CD14-positive monocyte (primary cell): ENCODE measurements at regions not wholly inside any gene's neighbourhood (a gene's known extent, or its start where the extent isn't known, plus 50 kb on each side); places are given as distances from the start of the nearest gene placed in this dataset.

Source experiments
- DNase-seq, 3 donors: peaks; one replicate each; pipeline ENCODE4 v3.0.0-alpha.2; 2011 to 2022
- H2AFZ ChIP-seq: 2 replicates; pipeline ENCODE4 v1.6.0; 2012; ENCODE audit warnings: mild to moderate bottlenecking, low read depth, low read length, inconsistent platforms; ENCODE audit not compliant: insufficient read depth, poor library complexity, severe bottlenecking
- H3K27ac ChIP-seq, 2 donors: 1 replicate in 1 of 2; 2 replicates in 1 of 2; pipeline ENCODE4 v1.5.1; 2012 to 2013; ENCODE audit warnings: low read length in 2 of 2, control low read depth in 1 of 2, inconsistent platforms in 1 of 2, low read depth in 1 of 2, mild to moderate bottlenecking in 1 of 2
- H3K27me3 ChIP-seq, 2 donors: one replicate each; pipeline versions ENCODE4 v1.6.0 to v1.6.1; 2011 to 2013; ENCODE audit warnings: low read length in 2 of 2; ENCODE audit not compliant: control insufficient read depth in 2 of 2, insufficient read depth in 2 of 2
- H3K36me3 ChIP-seq, 2 donors: replicated peaks in 1 of 2; 1 replicate in 1 of 2; 2 replicates in 1 of 2; pipeline versions ENCODE4 v1.5.1 to v1.6.1; 2012 to 2013; ENCODE audit warnings: low read length in 2 of 2, control low read depth in 1 of 2, inconsistent platforms in 1 of 2, mild to moderate bottlenecking in 1 of 2; ENCODE audit not compliant: insufficient read depth in 2 of 2, control insufficient read depth in 1 of 2
- H3K4me1 ChIP-seq, 2 donors: 1 replicate in 1 of 2; 2 replicates in 1 of 2; pipeline versions ENCODE4 v1.5.1 to v1.6.1; 2012 to 2013; ENCODE audit warnings: low read length in 2 of 2, control low read depth in 1 of 2, inconsistent platforms in 1 of 2, mild to moderate bottlenecking in 1 of 2, moderate library complexity in 1 of 2; ENCODE audit not compliant: insufficient read depth in 2 of 2, control insufficient read depth in 1 of 2
- H3K4me2 ChIP-seq: replicated peaks from 2 replicates; pipeline ENCODE3; 2012; ENCODE audit warnings: low read length, moderate library complexity, mild to moderate bottlenecking; ENCODE audit not compliant: poor library complexity, severe bottlenecking; ENCODE audit errors: extremely low read depth
- H3K4me3 ChIP-seq, 3 experiments: fragments of 200-600 bp in 1 of 3; sonication (generic) in 1 of 3; replicated peaks in 1 of 3; 1 replicate in 2 of 3; 2 replicates in 1 of 3; pipeline ENCODE4 v1.5.1; 2011 to 2013; ENCODE audit warnings: low read length in 3 of 3, mild to moderate bottlenecking in 3 of 3, control low read depth in 2 of 3, low read depth in 2 of 3, inconsistent platforms in 1 of 3, moderate library complexity in 1 of 3
- H3K79me2 ChIP-seq: 2 replicates; pipeline ENCODE4 v1.6.0; 2012; ENCODE audit warnings: mild to moderate bottlenecking, control low read depth, inconsistent platforms, low read length, moderate library complexity; ENCODE audit not compliant: insufficient read depth
- H3K9ac ChIP-seq: 2 replicates; pipeline ENCODE4 v1.6.0; 2017; ENCODE audit warnings: low read length, mild to moderate bottlenecking; ENCODE audit not compliant: insufficient read depth, poor library complexity, severe bottlenecking
- H3K9me3 ChIP-seq, 2 donors: replicated peaks in 1 of 2; 1 replicate in 1 of 2; 2 replicates in 1 of 2; pipeline versions ENCODE4 v1.5.1 to v1.6.1; 2012 to 2013; ENCODE audit warnings: low read length in 2 of 2, control low read depth in 1 of 2; ENCODE audit not compliant: control insufficient read depth in 1 of 2, insufficient read depth in 1 of 2
- H4K20me1 ChIP-seq: 2 replicates; pipeline ENCODE4 v1.6.0; 2012; ENCODE audit warnings: mild to moderate bottlenecking, low read length, control low read depth, moderate library complexity; ENCODE audit not compliant: insufficient read depth
- H3K27ac Mint-ChIP-seq, 7 donors: one replicate each; pipeline ENCODE4 v1.8.0; 2020; ENCODE audit warnings: mild to moderate bottlenecking in 7 of 7, mixed read lengths in 7 of 7, moderate library complexity in 6 of 7, inconsistent platforms in 2 of 7
- H3K27me3 Mint-ChIP-seq, 3 donors: one replicate each; pipeline ENCODE4 v1.8.0; 2021 to 2022; ENCODE audit warnings: low read depth in 3 of 3, mild to moderate bottlenecking in 3 of 3, mixed read lengths in 3 of 3, moderate library complexity in 3 of 3, inconsistent platforms in 1 of 3
- H3K36me3 Mint-ChIP-seq, 2 donors: one replicate each; pipeline ENCODE4 v1.8.0; 2020; ENCODE audit warnings: mixed read lengths in 2 of 2, inconsistent platforms in 1 of 2, mild to moderate bottlenecking in 1 of 2
- H3K4me1 Mint-ChIP-seq: one replicate; pipeline ENCODE4 v1.8.0; 2020; ENCODE audit warnings: mild to moderate bottlenecking, mixed read lengths
- H3K4me3 Mint-ChIP-seq, 2 donors: one replicate each; pipeline ENCODE4 v1.8.0; 2020; ENCODE audit warnings: mild to moderate bottlenecking in 2 of 2, mixed read lengths in 2 of 2, moderate library complexity in 1 of 2
- H3K9me3 Mint-ChIP-seq, 7 donors: one replicate each; pipeline ENCODE4 v1.8.0; 2020 to 2022; ENCODE audit warnings: mixed read lengths in 7 of 7, mild to moderate bottlenecking in 6 of 7, moderate library complexity in 6 of 7, inconsistent platforms in 2 of 7
- CTCF ChIP-seq: fragments of 200-600 bp; IDR thresholded peaks from one replicate; pipeline ENCODE4 v1.8.0; 2022; ENCODE audit warnings: antibody characterized with exemption, mild to moderate bottlenecking
- WGBS: methylation state at CpG from one replicate; pipeline ENCODE4 v1.1.5; 2013; ENCODE audit warnings: missing lambda C conversion rate; ENCODE audit not compliant: insufficient coverage; 5-methylcytosine and 5-hydroxymethylcytosine counted together
- intact Hi-C, 2 donors: fragments of 100-400 bp; cut with micrococcal nuclease; formaldehyde crosslinking; loops; one replicate each; pipeline versions ENCODE4 v1.15.0 to v1.15.1; 2023

- Mint-ChIP-seq H3K36me3 (no peaks in the 10 kb centered on the region), H3K4me3 (no peak overlapping the region), H3K27me3 (peaks cover 0 to 2% (median 1%) of the 10 kb centered on the region in 3 donors), H3K27ac (no peak overlapping the region), H3K9me3 (peaks cover 2 to 26% (median 16%) of the 10 kb centered on the region in 7 donors), H3K4me1 (peaks cover 9% of the 10 kb centered on the region)
- H3K4me1 ChIP-seq, result no peaks in the 10 kb centered on the region
- no peak overlapping the region for H3K4me3 ChIP-seq
- intact Hi-C loops, result no loop called here
- no peak for TF ChIP-seq CTCF
- H3K9ac ChIP-seq, result no peak overlapping the region
- DNase-seq, result no peak
- no peak overlapping the region for H3K4me2 ChIP-seq
- H2AFZ ChIP-seq, result no peak overlapping the region
- H3K27ac ChIP-seq, result no peak overlapping the region
- H4K20me1 ChIP-seq, result no peaks in the 10 kb centered on the region
- H3K36me3 ChIP-seq, result no peaks in the 10 kb centered on the region
- no peaks in the 10 kb centered on the region for H3K27me3 ChIP-seq
- 89% methylated on average over 13 of the region's 16 CpGs for WGBS
- H3K79me2 ChIP-seq, result no peaks in the 10 kb centered on the region
- peaks cover 0 to 8% of the 10 kb centered on the region in 2 donors for H3K9me3 ChIP-seq
Measured at GRCh38 chr7:69438584-69439412, 159.5 kb upstream of the AUTS2 start.

- Histone ChIP-seq H3K4me1 (no peaks in the 10 kb centered on the region), H2AFZ (no peak overlapping the region), H3K4me2 (no peak overlapping the region), H3K79me2 (no peaks in the 10 kb centered on the region), H3K4me3 (no peak overlapping the region), H3K9me3 (peaks cover 0 to 8% of the 10 kb centered on the region in 2 donors), H3K36me3 (no peaks in the 10 kb centered on the region), H3K9ac (no peak overlapping the region), H3K27me3 (no peaks in the 10 kb centered on the region), H3K27ac (no peak overlapping the region), H4K20me1 (no peaks in the 10 kb centered on the region)
- Mint-ChIP-seq H3K27ac (no peak overlapping the region), H3K9me3 (peaks cover 5 to 32% (median 16%) of the 10 kb centered on the region in 7 donors), H3K36me3 (no peaks in the 10 kb centered on the region), H3K4me3 (no peak overlapping the region), H3K4me1 (peaks cover under 1% of the 10 kb centered on the region), H3K27me3 (peaks cover 0 to 2% (median 1%) of the 10 kb centered on the region in 3 donors)
- TF ChIP-seq CTCF, result no peak
- no peak for DNase-seq
- intact Hi-C loops, result no loop called here
- WGBS, result no CpG with 5 or more reads among the region's 1 CpG
Measured at GRCh38 chr7:69439636-69440325, 158.5 kb upstream of the AUTS2 start.
